ENCODE measurements at regions not wholly inside any gene's neighbourhood (a gene's known extent, or its start where the extent isn't known, plus 50 kb on each side); places are given as distances from the start of the nearest gene placed in this dataset.
"Not testable (repeated sequence)": the region's sequence is repeated elsewhere in the genome, so short reads cannot be mapped to it uniquely, and the experiment has no call there.

GRCh38 chr10:58066979-58067378 lies 200.7 kb downstream of the IPMK start:
- DNase-seq (ENCODE audit: low spot score): no peak

GRCh38 chr10:58066126-58066525 lies 201.6 kb downstream of the IPMK start:
- no peak for DNase-seq (ENCODE audit: low spot score)

GRCh38 chr10:58065529-58065815 lies 202.2 kb downstream of the IPMK start:
- DNase-seq (ENCODE audit: low spot score): no peak

GRCh38 chr10:58064714-58065528 lies 202.8 kb downstream of the IPMK start:
- no peak for DNase-seq (ENCODE audit: low spot score)

GRCh38 chr10:58063861-58064480 lies 203.7 kb downstream of the IPMK start:
- no peak for DNase-seq (ENCODE audit: low spot score)

GRCh38 chr10:58058683-58059082 lies 209.0 kb downstream of the IPMK start:
- not testable (repeated sequence) for DNase-seq (ENCODE audit: low spot score)

GRCh38 chr10:58054881-58055280 lies 212.8 kb downstream of the IPMK start:
- DNase-seq (ENCODE audit: low spot score): no peak

GRCh38 chr10:58052772-58053171 lies 214.9 kb downstream of the IPMK start:
- no peak for DNase-seq (ENCODE audit: low spot score)

- DNase-seq (ENCODE audit: low spot score): no peak
Measured at GRCh38 chr10:58050575-58050974, 217.1 kb downstream of the IPMK start.

- no peak for DNase-seq (ENCODE audit: low spot score)
Measured at GRCh38 chr10:58048936-58049335, 218.8 kb downstream of the IPMK start.

- no peak for DNase-seq (ENCODE audit: low spot score)
Measured at GRCh38 chr10:58044072-58044471, 223.6 kb downstream of the IPMK start.

GRCh38 chr10:58041901-58042300 lies 225.8 kb downstream of the IPMK start:
- no peak for DNase-seq (ENCODE audit: low spot score)

- no peak for DNase-seq (ENCODE audit: low spot score)
Measured at GRCh38 chr10:58030208-58030607, 237.5 kb downstream of the IPMK start.

- no peak for DNase-seq (ENCODE audit: low spot score)
Measured at GRCh38 chr10:58028597-58029366, 238.9 kb downstream of the IPMK start.

GRCh38 chr10:58027426-58027825 lies 240.3 kb downstream of the IPMK start:
- no peak for DNase-seq (ENCODE audit: low spot score)

- DNase-seq (ENCODE audit: low spot score): no peak
Measured at GRCh38 chr10:58026036-58026435, 241.7 kb downstream of the IPMK start.

- no peak for DNase-seq (ENCODE audit: low spot score)
Measured at GRCh38 chr10:58023341-58024073, 244.2 kb downstream of the IPMK start.

GRCh38 chr10:58019863-58020537 lies 247.7 kb downstream of the IPMK start:
- no peak for DNase-seq (ENCODE audit: low spot score)

- no peak for DNase-seq (ENCODE audit: low spot score)
Measured at GRCh38 chr10:58017719-58018367, 249.9 kb downstream of the IPMK start.

- DNase-seq (ENCODE audit: low spot score): no peak
Measured at GRCh38 chr10:58016614-58017013, 251.1 kb downstream of the IPMK start.

GRCh38 chr10:58014436-58014835 lies 253.3 kb downstream of the IPMK start:
- DNase-seq (ENCODE audit: low spot score): no peak
